ENCODE measurements at regions not wholly inside any gene's neighbourhood (a gene's known extent, or its start where the extent isn't known, plus 50 kb on each side); places are given as distances from the start of the nearest gene placed in this dataset.
"Not testable (repeated sequence)": the region's sequence is repeated elsewhere in the genome, so short reads cannot be mapped to it uniquely, and the experiment has no call there.

- no peak for DNase-seq
Measured at GRCh38 chr5:154618696-154619095, 136.5 kb upstream of the LARP1 start.

DNA sequence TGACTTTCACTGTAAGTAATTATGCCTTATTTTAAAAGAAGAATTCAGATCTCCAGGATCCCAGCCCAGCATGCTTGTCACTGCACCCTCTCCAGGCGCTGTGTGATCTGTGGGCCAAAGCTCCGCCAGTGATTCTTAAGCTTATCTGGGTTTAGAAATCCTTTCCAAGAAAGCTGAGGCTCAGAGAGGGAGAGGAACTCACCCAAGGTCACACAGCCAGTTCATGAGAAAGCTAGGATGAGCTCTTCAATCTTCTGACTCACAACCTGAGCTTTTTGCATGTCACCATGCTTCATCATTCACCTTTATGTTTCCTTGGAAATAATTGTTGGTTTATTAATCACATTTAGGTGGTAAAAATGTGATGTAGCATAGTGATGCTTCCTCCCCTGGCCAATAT lies 136.6 kb upstream of the HAND1 start:
- DNase-seq, result no peak

- DNase-seq, result no peak
Measured at GRCh38 chr5:154614125-154614524, 136.1 kb upstream of the HAND1 start.

DNA sequence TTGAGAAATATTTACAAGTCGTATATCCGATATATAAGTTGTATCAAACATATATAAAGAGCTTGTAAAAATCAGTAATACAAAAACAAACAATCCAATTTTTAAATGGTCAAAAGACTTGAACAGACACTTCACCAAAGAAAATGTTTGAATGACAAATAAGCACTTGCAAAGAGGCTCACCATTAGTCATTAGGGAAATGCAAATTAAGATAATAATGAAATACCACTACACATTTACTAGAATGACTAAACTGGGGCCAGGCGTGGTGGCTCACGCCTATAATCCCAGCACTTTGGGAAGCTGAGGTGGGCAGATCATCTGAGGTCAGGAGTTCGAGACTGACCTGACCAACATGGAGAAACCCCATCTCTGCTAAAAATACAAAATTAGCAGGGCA lies 134.6 kb upstream of the HAND1 start:
- no peak for DNase-seq

- DNase-seq, result peak in 1 of 2 donors; percentile 13
Measured at GRCh38 chr5:154611341-154611767, 133.3 kb upstream of the HAND1 start.

GRCh38 chr5:154610321-154611154 lies 132.5 kb upstream of the HAND1 start:
- peak; percentile 71 to 79 for DNase-seq

- DNase-seq, result peak in 1 of 2 donors; percentile 40
Measured at GRCh38 chr5:154609251-154609650, 131.2 kb upstream of the HAND1 start.

DNA sequence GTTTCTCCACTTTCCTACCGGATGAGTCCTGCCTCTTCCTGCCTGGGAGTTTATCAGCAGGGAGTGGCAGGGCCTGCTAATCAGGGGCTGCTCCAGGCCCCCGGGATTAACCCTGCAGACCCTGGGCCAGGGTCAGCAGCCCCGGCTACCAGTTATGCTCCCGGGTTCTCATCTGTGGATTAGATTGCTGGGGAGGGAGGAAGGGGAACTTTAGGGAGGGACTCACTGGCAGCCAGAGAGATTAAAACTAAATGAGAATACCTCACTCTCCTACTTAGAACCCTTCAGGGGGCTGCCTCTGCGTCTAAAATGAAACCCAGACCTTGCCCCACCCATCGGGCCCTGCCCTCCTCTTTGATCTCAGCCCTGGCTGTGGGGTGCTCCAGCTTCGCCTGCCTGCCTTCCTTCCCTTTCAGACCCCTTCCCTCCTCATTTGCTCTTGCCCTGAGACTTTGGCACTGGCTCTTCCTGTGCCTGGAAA lies 130.5 kb upstream of the HAND1 start:
- DNase-seq, result no peak

- DNase-seq, result no peak
Measured at GRCh38 chr5:154607746-154608145, 129.7 kb upstream of the HAND1 start.

DNA sequence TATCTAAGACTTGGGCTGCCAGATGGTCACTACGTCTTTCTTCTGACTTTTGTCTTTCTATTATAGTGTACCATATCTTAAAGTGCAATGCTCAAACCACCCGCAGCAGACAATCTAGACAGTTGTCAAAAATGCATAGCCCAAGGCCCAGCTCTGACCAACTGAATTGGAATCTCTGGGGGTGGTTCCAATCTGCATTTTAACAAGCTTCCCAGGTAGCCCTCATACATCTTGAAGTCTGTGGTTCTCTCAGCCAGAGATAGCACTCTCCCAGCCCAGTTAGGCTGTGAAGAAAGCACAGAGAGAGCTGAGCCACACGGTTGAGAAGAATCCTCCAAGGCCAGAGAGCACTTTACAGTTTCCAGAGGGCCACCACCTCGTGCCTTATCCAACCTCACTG lies 128.2 kb upstream of the HAND1 start:
- no peak for DNase-seq

DNA sequence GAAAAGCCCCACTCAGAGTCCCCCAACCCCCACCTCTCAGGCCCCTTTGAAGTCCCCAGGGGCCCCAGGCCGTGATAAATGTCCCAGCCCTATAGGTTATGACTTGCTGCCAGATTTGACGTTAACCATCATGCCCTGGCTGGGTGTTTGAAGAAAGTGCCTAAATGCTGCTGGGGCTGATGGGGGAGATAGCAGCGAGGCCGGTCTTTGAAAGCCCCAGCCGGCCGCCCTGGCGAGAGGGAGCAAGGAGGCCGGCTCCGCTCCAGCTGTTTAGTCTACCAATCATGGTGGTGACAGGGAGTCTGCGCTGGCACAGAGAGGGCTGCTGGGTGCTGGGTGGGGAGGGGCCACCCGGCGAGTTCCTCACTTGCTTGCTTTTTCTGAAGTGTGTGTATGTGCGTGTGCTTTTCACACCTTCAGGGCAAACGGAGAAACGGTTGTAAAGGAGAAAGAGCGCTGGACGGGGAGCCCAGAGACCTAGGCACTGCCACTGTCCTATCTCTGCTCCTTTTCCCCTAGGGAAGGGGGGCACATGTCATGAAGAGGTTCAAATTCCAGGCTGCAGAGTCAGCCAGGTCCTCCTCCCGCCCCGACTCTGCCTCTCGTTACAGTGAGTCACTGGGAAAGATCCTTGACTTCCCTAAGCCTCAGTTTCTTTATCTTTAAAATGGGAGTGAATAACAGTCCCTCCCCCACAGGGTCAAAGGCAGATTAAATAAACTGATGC lies 126.1 kb upstream of the HAND1 start:
- DNase-seq, result no peak

GRCh38 chr5:154603485-154603884 lies 125.5 kb upstream of the HAND1 start:
- no peak for DNase-seq

- DNase-seq, result no peak
Measured at GRCh38 chr5:154603011-154603410, 125.0 kb upstream of the HAND1 start.

DNA sequence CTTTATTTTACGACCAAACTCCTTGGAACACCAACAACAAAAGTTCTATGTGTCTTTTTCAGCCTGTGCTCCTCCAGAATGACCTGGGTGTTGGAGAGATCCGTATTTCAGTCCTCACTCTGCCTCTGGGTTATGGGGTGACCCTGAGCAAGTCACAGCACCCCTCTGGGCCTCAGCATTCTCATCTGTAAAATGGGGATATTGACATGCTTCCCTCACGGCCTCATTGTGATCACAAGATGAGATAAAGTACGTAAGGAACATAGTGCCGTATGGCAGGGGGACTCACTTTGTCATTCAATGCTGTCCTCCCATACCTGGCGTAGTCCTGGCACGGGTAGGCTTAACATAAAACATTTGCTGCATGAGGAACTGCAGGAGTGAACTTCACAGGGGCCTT lies 123.0 kb upstream of the HAND1 start:
- DNase-seq, result no peak

DNA sequence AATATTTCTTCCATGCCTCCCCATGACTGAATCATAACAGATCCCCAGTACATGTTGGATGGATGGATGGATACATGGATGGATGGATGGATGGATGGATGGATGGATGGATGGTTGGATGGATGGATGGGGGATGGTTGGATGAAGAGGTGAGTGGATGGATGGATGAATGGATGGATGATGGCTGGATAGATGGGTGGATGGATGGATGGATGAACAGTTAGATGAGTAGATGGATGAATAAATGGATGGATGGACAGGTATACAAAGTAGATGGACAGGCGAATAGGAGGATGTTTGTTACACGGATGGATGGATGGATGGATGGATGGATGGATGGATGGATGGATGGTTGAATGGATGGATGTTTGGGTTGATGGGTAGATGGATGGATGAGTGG lies 120.0 kb upstream of the HAND1 start:
- no peak for DNase-seq

GRCh38 chr5:154596844-154597243 lies 118.8 kb upstream of the HAND1 start:
- not testable (repeated sequence) for DNase-seq

- DNase-seq, result no peak
Measured at GRCh38 chr5:154595662-154596061, 117.6 kb upstream of the HAND1 start.

- DNase-seq, result no peak
Measured at GRCh38 chr5:154593796-154594195, 115.8 kb upstream of the HAND1 start.

DNA sequence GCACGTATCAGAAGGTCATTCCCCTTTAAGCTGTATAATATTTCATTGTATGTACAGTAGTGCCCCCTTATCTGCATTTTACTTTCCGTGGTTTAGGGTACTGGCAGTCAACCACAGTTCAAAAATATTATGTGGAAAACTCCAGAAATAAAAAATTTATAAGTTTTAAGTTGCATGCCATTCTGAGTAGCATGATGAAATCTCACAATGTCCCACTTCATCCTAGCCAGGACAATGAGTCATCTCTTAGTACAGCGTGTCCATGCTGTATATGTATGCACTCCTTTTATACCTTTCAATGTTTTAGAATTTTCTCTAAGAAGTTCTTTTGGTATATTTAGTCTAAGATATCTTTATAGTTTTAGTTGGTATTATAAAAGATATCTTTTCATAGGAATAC lies 115.0 kb upstream of the HAND1 start:
- no peak for DNase-seq

- DNase-seq, result no peak
Measured at GRCh38 chr5:154590093-154590724, 112.2 kb upstream of the HAND1 start.

DNA sequence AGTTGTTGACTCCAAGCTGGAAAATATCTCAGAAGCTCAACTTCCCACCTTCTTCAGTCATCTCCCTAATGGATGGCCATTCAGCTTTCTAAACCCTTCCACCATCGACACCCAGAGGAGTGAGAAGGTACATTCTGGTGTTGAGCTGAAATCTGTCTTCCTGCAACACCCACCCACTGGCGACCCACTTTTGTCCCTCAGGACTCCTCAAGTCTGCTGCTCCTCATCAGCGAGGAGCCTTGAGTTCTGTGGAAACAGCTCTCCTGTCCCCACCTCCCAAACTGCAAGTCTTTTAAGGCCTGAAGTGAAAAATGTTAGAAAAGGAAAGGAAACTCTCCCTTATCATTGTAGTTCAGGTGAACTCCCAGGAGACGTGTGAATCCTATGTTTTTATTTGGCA lies 111.5 kb upstream of the HAND1 start:
- DNase-seq, result no peak

DNA sequence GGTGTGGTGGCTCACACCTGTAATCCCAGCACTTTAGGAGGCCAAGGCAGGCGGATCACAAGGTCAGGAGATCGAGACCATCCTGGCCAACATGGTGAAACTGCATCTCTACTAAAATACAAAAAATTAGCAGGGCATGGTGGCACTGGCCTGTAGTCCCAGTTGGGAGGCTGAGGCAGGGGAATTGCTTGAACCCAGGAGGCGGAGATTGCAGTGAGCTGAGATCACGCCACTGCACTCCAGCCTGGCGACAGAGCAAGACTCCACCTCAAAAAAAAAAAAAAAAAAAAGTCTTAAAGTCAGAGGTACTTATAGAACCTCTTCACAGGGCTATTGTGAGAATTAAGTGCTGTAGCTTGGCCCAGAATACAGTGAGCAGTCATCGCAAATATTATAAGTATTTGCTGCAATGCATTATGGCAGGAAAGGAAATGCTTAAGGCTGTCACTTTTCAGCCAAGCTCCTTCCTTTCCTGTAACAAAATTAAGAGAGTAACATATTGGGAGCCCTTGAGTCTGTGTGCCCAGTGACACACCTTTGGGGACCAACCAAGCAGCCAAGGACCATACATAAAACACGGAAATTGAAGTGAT lies 110.9 kb upstream of the HAND1 start:
- DNase-seq, result not testable (repeated sequence)
